Peyer's patch (tissue), 4 donors: ENCODE measurements at regions not wholly inside any gene's neighbourhood (a gene's known extent, or its start where the extent isn't known, plus 50 kb on each side); places are given as distances from the start of the nearest gene placed in this dataset.
"Not testable (repeated sequence)": the region's sequence is repeated elsewhere in the genome, so short reads cannot be mapped to it uniquely, and the experiment has no call there.

Experiments
- DNase-seq, 3 donors: peaks; one replicate each; pipeline ENCODE4 v3.0.0-alpha.2; 2017 to 2019
- H3K27ac ChIP-seq, 4 donors: fragments of 200-600 bp; sonication (generic); one replicate each; pipeline ENCODE4 v1.5.1; 2016 to 2019
- H3K27me3 ChIP-seq, 2 donors: fragments of 200-600 bp; sonication (generic); one replicate each; pipeline ENCODE4 v1.5.1; 2019
- H3K36me3 ChIP-seq, 3 donors: fragments of 200-600 bp; sonication (generic); one replicate each; pipeline ENCODE4 v1.5.1; 2016 to 2019
- H3K4me1 ChIP-seq, 4 donors: fragments of 200-600 bp; sonication (generic); one replicate each; pipeline ENCODE4 v1.5.1; 2016 to 2019
- H3K4me3 ChIP-seq, 4 donors: fragments of 200-600 bp; sonication (generic); 1 replicate in 3 of 4; 2 replicates in 1 of 4; pipeline ENCODE4 v1.5.1; 2016 to 2019; ENCODE audit warnings: mild to moderate bottlenecking in 1 of 4
- H3K9me3 ChIP-seq, 4 donors: fragments of 200-600 bp; sonication (generic); one replicate each; pipeline ENCODE4 v1.5.1; 2016 to 2019; ENCODE audit warnings: mild to moderate bottlenecking in 1 of 4
- CTCF ChIP-seq, 6 experiments: fragments of 450-650 bp in 4 of 6; fragments of 200-600 bp in 2 of 6; sonication (generic) in 1 of 6; IDR thresholded peaks; one replicate each; pipeline ENCODE4 v1.5.1; 2017 to 2019; ENCODE audit warnings: antibody characterized with exemption in 6 of 6, mild to moderate bottlenecking in 3 of 6, moderate library complexity in 1 of 6
- POLR2A ChIP-seq, 2 donors: fragments of 450-650 bp; IDR thresholded peaks; one replicate each; pipeline ENCODE4 v1.5.1; 2017; ENCODE audit warnings: antibody characterized with exemption in 2 of 2, mild to moderate bottlenecking in 2 of 2, moderate library complexity in 2 of 2

DNA sequence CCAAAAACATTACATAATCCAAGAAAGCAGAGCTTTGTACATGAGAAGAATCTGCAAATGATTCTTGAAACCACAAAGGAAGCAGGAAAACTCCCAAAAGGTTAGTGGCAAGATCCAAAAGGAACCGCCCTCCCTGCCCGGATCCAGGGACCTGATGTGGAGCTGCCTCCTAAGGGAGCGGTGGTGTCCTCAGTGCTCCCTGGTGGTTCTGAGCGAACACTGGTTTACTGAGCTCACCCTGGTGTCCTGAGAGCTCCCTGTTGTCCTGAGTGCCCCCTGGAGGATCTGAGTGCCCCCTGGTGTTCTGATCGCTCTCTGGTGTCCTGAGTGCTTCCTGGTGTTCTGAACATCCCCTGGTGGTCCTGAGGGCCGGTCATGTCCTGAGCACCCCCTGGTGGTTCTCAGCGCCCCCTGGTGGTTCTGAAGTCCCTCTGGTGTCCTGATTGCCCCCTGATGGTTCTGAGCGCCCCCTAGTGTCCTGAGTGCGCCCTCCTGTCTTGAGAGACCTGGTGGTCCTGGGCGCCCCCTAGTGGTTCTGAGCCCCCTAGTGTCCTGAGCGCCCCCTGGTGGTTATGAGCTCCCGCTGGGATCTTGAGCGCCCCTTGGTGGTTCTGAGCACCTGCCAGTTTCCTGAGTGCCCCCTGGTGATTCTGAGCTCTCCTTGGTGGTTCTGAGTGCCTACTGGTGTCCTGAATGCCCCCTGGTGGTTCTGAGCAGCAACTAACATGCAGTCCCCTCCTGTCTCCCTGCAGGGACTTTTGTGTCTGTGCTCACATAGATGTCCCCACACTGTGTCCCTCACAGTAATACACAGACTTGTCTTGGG, 891.1 kb downstream of the TMEM121 start:
- peak; percentile 54 to 73 (median 55) for DNase-seq
- Histone ChIP-seq H3K4me3 (no peak overlapping the region), H3K36me3 (no peaks in the 10 kb centered on the region), H3K4me1 (no peaks in the 10 kb centered on the region), H3K27ac (no peak overlapping the region), H3K27me3 (no peaks in the 10 kb centered on the region), H3K9me3 (no peaks in the 10 kb centered on the region)
- TF ChIP-seq CTCF (IDR thresholded peaks at IDR 0.05) (peak in 5 of 6 experiments; percentile 1 to 63 (median 42)), POLR2A (IDR thresholded peaks at IDR 0.05) (no peak)

DNA sequence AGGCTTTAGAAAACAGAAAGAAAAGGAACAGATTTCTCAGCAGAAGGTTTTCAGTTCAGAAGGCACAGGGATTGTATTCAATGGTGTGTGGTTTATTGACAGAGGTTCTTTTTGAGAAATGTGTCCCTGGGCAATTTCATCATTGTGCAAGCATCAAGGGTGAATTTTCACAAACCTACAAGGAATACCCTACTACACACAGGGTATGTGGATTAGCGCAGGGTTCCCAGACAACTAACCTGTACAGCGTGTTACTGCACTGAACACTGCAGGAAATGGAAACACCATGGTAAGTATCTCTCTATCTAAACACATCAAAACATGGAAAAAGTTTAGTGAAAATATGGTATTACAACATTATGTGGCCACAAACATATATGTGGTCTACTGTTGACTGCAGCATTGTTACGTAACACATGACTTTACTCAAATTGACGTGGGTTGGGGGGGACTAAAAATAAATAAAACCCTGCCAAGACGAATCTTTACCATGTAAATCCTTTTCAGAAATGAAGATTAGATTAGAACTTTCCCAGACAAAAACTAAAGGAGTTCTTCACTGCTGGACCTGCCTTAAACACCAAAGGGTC, 893.1 kb downstream of the TMEM121 start:
- Histone ChIP-seq H3K36me3 (no peaks in the 10 kb centered on the region), H3K4me3 (no peak overlapping the region), H3K27me3 (no peaks in the 10 kb centered on the region), H3K9me3 (no peaks in the 10 kb centered on the region), H3K27ac (no peak overlapping the region), H3K4me1 (no peaks in the 10 kb centered on the region)
- no peak for DNase-seq
- TF ChIP-seq CTCF (IDR thresholded peaks at IDR 0.05): no peak
- TF ChIP-seq POLR2A (IDR thresholded peaks at IDR 0.05): no peak

DNA sequence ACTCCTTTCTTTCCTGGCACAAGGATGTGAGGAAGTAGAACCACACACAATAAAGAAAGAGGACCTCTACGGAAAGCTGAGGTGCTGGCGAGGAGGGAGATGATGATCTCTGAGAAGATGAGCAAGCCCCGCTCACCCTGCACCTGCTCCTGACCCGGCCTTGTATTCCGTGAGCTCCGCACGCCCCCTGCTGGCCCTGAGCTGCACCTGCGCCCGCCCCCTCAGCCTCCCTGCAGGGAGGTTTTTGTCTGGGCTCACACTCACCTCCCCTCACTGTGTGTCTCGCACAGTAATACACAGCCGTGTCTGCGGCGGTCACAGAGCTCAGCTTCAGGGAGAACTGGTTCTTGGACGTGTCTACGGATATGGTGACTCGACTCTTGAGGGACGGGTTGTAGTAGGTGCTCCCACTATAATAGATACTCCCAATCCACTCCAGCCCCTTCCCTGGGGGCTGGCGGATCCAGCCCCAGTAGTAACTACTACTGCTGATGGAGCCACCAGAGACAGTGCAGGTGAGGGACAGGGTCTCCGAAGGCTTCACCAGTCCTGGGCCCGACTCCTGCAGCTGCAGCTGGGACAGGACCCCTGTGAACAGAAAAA, 895.1 kb downstream of the TMEM121 start:
- H3K9me3 ChIP-seq, H3K27ac ChIP-seq, H3K4me3 ChIP-seq, H3K27me3 ChIP-seq, H3K4me1 ChIP-seq, H3K36me3 ChIP-seq: not testable (repeated sequence)
- TF ChIP-seq CTCF (IDR thresholded peaks at IDR 0.05): peak; percentile 11 to 69 (median 38)
- DNase-seq: peak; percentile 52 to 81 (median 65)

DNA sequence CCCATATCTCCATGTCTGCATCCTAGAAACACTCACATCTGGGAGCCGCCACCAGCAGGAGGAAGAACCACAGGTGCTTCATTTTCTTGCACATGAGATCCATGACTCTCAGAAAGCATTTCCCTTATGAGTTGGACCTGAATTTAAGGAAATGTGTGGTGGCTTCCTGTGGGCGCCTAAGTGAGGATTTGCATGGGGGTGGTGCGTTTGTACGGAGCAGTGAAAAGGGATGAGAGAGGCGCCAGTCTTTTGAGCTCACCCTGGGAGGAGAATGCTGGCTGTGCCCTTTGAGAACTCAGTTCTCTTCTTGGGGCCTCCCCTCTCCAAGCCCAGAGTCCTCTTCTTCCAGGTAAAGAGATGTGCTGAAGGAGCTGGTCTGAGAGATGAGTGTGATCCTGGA, 895.7 kb downstream of the TMEM121 start:
- no peaks in the 10 kb centered on the region for H3K36me3 ChIP-seq
- no peak overlapping the region for H3K27ac ChIP-seq
- no peak overlapping the region for H3K4me3 ChIP-seq
- no peaks in the 10 kb centered on the region for H3K9me3 ChIP-seq
- no peak for TF ChIP-seq POLR2A (IDR thresholded peaks at IDR 0.05)
- TF ChIP-seq CTCF (IDR thresholded peaks at IDR 0.05): no peak
- H3K4me1 ChIP-seq: no peaks in the 10 kb centered on the region
- no peaks in the 10 kb centered on the region for H3K27me3 ChIP-seq
- DNase-seq: no peak

DNA sequence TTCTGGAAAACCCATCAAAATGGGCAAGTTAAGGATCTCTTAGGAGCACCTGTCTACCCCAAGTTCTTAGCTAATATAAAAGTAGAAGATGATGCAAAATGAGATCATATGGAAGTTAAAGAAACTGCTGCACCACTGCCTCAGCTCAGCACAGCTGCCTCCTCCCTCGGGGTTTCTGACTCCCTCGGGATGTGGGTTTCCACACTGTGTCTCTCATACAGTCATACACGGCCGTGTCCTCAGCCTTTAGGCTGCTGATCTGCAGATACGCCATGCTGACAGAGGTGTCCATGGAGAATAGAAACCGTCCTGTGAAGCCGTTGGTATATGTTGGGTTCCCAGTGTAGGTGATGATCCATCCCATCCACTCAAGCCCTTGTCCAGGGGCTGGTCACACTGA, 898.8 kb downstream of the TMEM121 start:
- not testable (repeated sequence) for H3K4me1 ChIP-seq, H3K27me3 ChIP-seq, H3K9me3 ChIP-seq, DNase-seq, H3K4me3 ChIP-seq, H3K27ac ChIP-seq, H3K36me3 ChIP-seq

DNA sequence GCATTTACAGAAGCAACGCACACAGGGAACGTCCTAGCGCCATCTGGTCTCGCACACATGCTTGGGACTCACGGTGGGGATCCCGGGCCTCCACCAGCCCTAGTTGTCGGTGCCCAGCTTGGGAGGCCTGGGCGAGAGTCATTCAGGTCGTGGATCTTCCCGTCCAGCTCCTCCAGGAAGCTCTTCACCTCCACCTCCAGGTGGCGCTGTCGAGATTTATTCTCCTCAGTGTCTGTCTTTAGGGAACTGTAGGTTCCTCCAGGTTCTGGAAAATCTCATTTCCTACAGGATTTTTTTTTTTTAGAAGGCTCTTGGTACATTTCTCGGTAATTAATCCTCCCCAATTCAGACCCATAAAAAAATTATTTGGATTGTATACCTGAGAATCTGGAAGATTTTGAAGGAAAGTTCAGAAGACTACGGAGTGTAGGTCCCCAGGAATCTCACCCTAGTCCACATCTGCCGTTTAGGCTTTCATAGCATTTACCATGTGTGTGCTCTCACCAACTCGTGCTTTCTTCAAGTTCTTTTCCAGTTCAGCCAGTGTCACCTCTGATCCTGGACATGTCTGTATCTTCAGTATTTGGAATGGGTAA, 910.0 kb downstream of the TMEM121 start:
- H3K27ac ChIP-seq: no peak overlapping the region
- no peaks in the 10 kb centered on the region for H3K4me1 ChIP-seq
- no peaks in the 10 kb centered on the region for H3K9me3 ChIP-seq
- no peaks in the 10 kb centered on the region for H3K27me3 ChIP-seq
- TF ChIP-seq CTCF (IDR thresholded peaks at IDR 0.05) (peak in 5 of 6 experiments; percentile 19 to 70 (median 39)), POLR2A (IDR thresholded peaks at IDR 0.05) (no peak)
- peak; percentile 34 to 65 (median 61) for DNase-seq
- H3K4me3 ChIP-seq: no peak overlapping the region
- no peaks in the 10 kb centered on the region for H3K36me3 ChIP-seq
